H1 (cell line): ENCODE measurements at regions not wholly inside any gene's neighbourhood (a gene's known extent, or its start where the extent isn't known, plus 50 kb on each side); places are given as distances from the start of the nearest gene placed in this dataset.

ENCODE experiments used
- CTCF ChIA-PET: fragments of 300-600 bp; sonication (Branson Sonifier 250); formaldehyde crosslinking; loops from one replicate; lab custom pipeline; 2021; ENCODE audit not compliant: partially characterized antibody; lab: Charles Lee
- POLR2A ChIA-PET: fragments of 300-600 bp; sonication (Branson Sonifier 250); formaldehyde crosslinking; loops from one replicate; lab custom pipeline; 2021; ENCODE audit warnings: inconsistent platforms; ENCODE audit not compliant: partially characterized antibody; lab: Charles Lee
- DNase-seq, 2 experiments: peaks; one replicate each; pipeline versions ENCODE4 v3.0.0 to v3.0.0-alpha.2; 2010 to 2022; ENCODE audit warnings: low spot score in 2 of 2, low read depth in 1 of 2, mixed read lengths in 1 of 2
- FAIRE-seq: peaks from 2 replicates; lab custom pipeline; 2011; peaks lifted over from hg19 to GRCh38; lab: Jason Lieb, UNC
- H2AFZ ChIP-seq: 2 replicates; pipeline ENCODE4 v1.8.1; 2012; ENCODE audit warnings: low read length, inconsistent platforms
- H2AK5ac ChIP-seq: 2 replicates; pipeline ENCODE4 v1.6.1; 2013; ENCODE audit warnings: low read depth, low read length
- H2BK120ac ChIP-seq: replicated peaks from 2 replicates; pipeline ENCODE3; 2013; ENCODE audit warnings: low read depth, low read length, inconsistent platforms
- H2BK12ac ChIP-seq: 2 replicates; pipeline ENCODE4 v1.6.1; 2013; ENCODE audit warnings: low read depth, low read length
- H2BK15ac ChIP-seq: 2 replicates; pipeline ENCODE4 v1.6.1; 2013; ENCODE audit warnings: low read length
- H2BK20ac ChIP-seq: 2 replicates; pipeline ENCODE4 v1.6.1; 2013; ENCODE audit warnings: low read length
- H2BK5ac ChIP-seq: 2 replicates; pipeline ENCODE4 v1.6.1; 2013; ENCODE audit warnings: low read depth, low read length
- H3K14ac ChIP-seq: 2 replicates; pipeline ENCODE4 v1.6.1; 2013; ENCODE audit warnings: inconsistent platforms; ENCODE audit not compliant: insufficient read length
- H3K18ac ChIP-seq: 2 replicates; pipeline ENCODE4 v1.6.1; 2013; ENCODE audit warnings: low read length; ENCODE audit errors: extremely low read depth
- H3K23ac ChIP-seq: 2 replicates; pipeline ENCODE4 v1.6.1; 2013; ENCODE audit warnings: inconsistent platforms; ENCODE audit not compliant: insufficient read length
- H3K23me2 ChIP-seq: 2 replicates; pipeline ENCODE4 v1.6.1; 2013; ENCODE audit warnings: low read depth, low read length
- H3K27ac ChIP-seq: 2 replicates; pipeline ENCODE4 v1.6.1; 2011; ENCODE audit warnings: low read depth, low read length, inconsistent platforms
- H3K27me3 ChIP-seq, 4 experiments: replicated peaks in 1 of 4; 1 replicate in 1 of 4; 2 replicates in 3 of 4; pipeline versions ENCODE4 v1.6.1 to v1.8.1; 2011 to 2013; ENCODE audit warnings: low read length in 3 of 4, mild to moderate bottlenecking in 3 of 4, inconsistent platforms in 2 of 4, mixed read lengths in 2 of 4, moderate library complexity in 1 of 4; ENCODE audit not compliant: control insufficient read depth in 3 of 4, insufficient read depth in 3 of 4; ENCODE audit errors: extremely low read depth in 1 of 4
- H3K36me3 ChIP-seq, 4 experiments: 2 replicates each; pipeline versions ENCODE4 v1.6.1 to v1.8.1; 2011 to 2013; ENCODE audit warnings: mild to moderate bottlenecking in 4 of 4, low read length in 3 of 4, moderate library complexity in 2 of 4, control low read depth in 1 of 4, inconsistent platforms in 1 of 4; ENCODE audit not compliant: insufficient read depth in 4 of 4, control insufficient read depth in 2 of 4
- H3K4ac ChIP-seq: replicated peaks from 2 replicates; pipeline ENCODE3; 2013; ENCODE audit warnings: low read length, low read depth, mixed read lengths, inconsistent platforms; ENCODE audit not compliant: insufficient read length
- H3K4me1 ChIP-seq, 4 experiments: replicated peaks in 1 of 4; 1 replicate in 1 of 4; 2 replicates in 3 of 4; pipeline versions ENCODE4 v1.6.1 to v1.8.1; 2011 to 2013; ENCODE audit warnings: low read length in 3 of 4, inconsistent platforms in 2 of 4, mixed read lengths in 1 of 4; ENCODE audit not compliant: insufficient read depth in 4 of 4, control insufficient read depth in 3 of 4
- H3K4me2 ChIP-seq, 2 experiments: 2 replicates each; pipeline versions ENCODE4 v1.6.1 to v1.8.1; 2011 to 2013; ENCODE audit warnings: low read depth in 2 of 2, low read length in 2 of 2, control low read depth in 1 of 2, inconsistent platforms in 1 of 2, mild to moderate bottlenecking in 1 of 2; ENCODE audit not compliant: insufficient read depth in 1 of 2
- H3K4me3 ChIP-seq, 4 experiments: fragments of 200-600, 300-600 bp in 1 of 4; sonication (generic), shearing (Covaris generic), sonication (Bioruptor Twin) in 1 of 4; 2 replicates each; pipeline versions ENCODE4 v1.5.1 to v1.8.1; 2011 to 2016; ENCODE audit warnings: low read length in 4 of 4, low read depth in 3 of 4, control low read depth in 2 of 4, inconsistent platforms in 2 of 4, mild to moderate bottlenecking in 2 of 4, mixed read lengths in 1 of 4, moderate library complexity in 1 of 4; ENCODE audit not compliant: insufficient read depth in 2 of 4; ENCODE audit errors: extremely low read depth in 1 of 4
- H3K56ac ChIP-seq: replicated peaks from 2 replicates; pipeline ENCODE3; 2013; ENCODE audit warnings: low read depth, mild to moderate bottlenecking, mixed read lengths, low read length, inconsistent platforms; ENCODE audit not compliant: insufficient read length
- H3K79me1 ChIP-seq: 2 replicates; pipeline ENCODE4 v1.6.1; 2013; ENCODE audit warnings: low read depth, low read length, control low read depth
- H3K79me2 ChIP-seq, 2 experiments: 2 replicates each; pipeline versions ENCODE4 v1.6.1 to v1.8.1; 2012 to 2013; ENCODE audit warnings: low read length in 2 of 2, mild to moderate bottlenecking in 2 of 2, inconsistent platforms in 1 of 2; ENCODE audit not compliant: insufficient read depth in 2 of 2, control insufficient read depth in 1 of 2
- H3K9ac ChIP-seq, 4 experiments: replicated peaks in 1 of 4; 1 replicate in 1 of 4; 2 replicates in 3 of 4; pipeline versions ENCODE4 v1.6.1 to v1.8.1; 2011 to 2013; ENCODE audit warnings: low read depth in 3 of 4, low read length in 3 of 4, control low read depth in 2 of 4, mild to moderate bottlenecking in 2 of 4, moderate library complexity in 2 of 4, inconsistent platforms in 1 of 4; ENCODE audit errors: extremely low read depth in 1 of 4
- H3K9me3 ChIP-seq, 2 experiments: 2 replicates each; pipeline versions ENCODE4 v1.6.1 to v1.8.1; 2012 to 2013; ENCODE audit warnings: mild to moderate bottlenecking in 2 of 2, moderate library complexity in 2 of 2, control low read depth in 1 of 2, inconsistent platforms in 1 of 2, low read depth in 1 of 2, low read length in 1 of 2, mixed read lengths in 1 of 2; ENCODE audit not compliant: insufficient read depth in 2 of 2
- H4K20me1 ChIP-seq, 2 experiments: replicated peaks in 1 of 2; 2 replicates each; pipeline versions ENCODE3 to v1.8.1; 2011 to 2013; ENCODE audit warnings: inconsistent platforms in 2 of 2, low read length in 2 of 2, mild to moderate bottlenecking in 1 of 2; ENCODE audit not compliant: insufficient read depth in 2 of 2, control insufficient read depth in 1 of 2
- H4K5ac ChIP-seq: 2 replicates; pipeline ENCODE4 v1.6.1; 2013; ENCODE audit warnings: low read length, low read depth, mixed read lengths, inconsistent platforms; ENCODE audit not compliant: insufficient read length
- H4K8ac ChIP-seq: 2 replicates; pipeline ENCODE4 v1.8.0; 2013; ENCODE audit warnings: mild to moderate bottlenecking, moderate library complexity, low read length, inconsistent platforms; ENCODE audit not compliant: insufficient read depth; ENCODE audit errors: extremely low read depth
- H4K91ac ChIP-seq: replicated peaks from 2 replicates; pipeline ENCODE3; 2013; ENCODE audit warnings: low read length, mixed read lengths, inconsistent platforms; ENCODE audit not compliant: insufficient read length
- CBX5 ChIP-seq: fragments of 300-800, 300-1000 bp; sonication (generic); IDR thresholded peaks from 2 replicates; pipeline ENCODE4 v1.7.1; 2016; ENCODE audit warnings: antibody characterized with exemption, low read length, low read depth
- CHD1 ChIP-seq: IDR thresholded peaks from 2 replicates; pipeline ENCODE4 v1.6.1; 2012; ENCODE audit warnings: low read depth, low read length, improper control_type of control experiment
- CREB1 ChIP-seq: IDR thresholded peaks from 2 replicates; pipeline ENCODE4 v1.6.1; 2012; ENCODE audit warnings: inconsistent platforms
- E2F6 ChIP-seq: IDR thresholded peaks from 2 replicates; pipeline ENCODE4 v1.6.1; 2012; ENCODE audit warnings: inconsistent platforms
- EGR1 ChIP-seq: IDR thresholded peaks from 2 replicates; pipeline ENCODE4 v1.6.1; 2011; ENCODE audit warnings: low read depth, low read length, borderline replicate concordance
- EZH2 ChIP-seq: fragments of 200-600 bp; sonication (generic); IDR thresholded peaks from 2 replicates; pipeline ENCODE4 v1.7.1; 2012; ENCODE audit warnings: low read depth, mild to moderate bottlenecking, moderate library complexity, low read length, inconsistent platforms; ENCODE audit not compliant: severe bottlenecking
- NRF1 ChIP-seq: IDR thresholded peaks from 2 replicates; pipeline ENCODE4 v1.6.1; 2011; ENCODE audit warnings: mild to moderate bottlenecking, low read depth, low read length, improper control_type of control experiment
- POLR2AphosphoS5 ChIP-seq: IDR thresholded peaks from 2 replicates; pipeline ENCODE4 v1.6.1; 2011; ENCODE audit warnings: low read depth, low read length
- RFX5 ChIP-seq: IDR thresholded peaks from 2 replicates; pipeline ENCODE4 v1.6.1; 2011; ENCODE audit warnings: low read depth, low read length, improper control_type of control experiment, borderline replicate concordance
- RNF2 ChIP-seq: fragments of 200-900, 300-1000 bp; sonication (generic); IDR thresholded peaks from 2 replicates; pipeline ENCODE4 v1.7.1; 2016; ENCODE audit warnings: borderline replicate concordance, low read depth, mild to moderate bottlenecking, antibody characterized with exemption, low read length; ENCODE audit not compliant: poor library complexity, severe bottlenecking; ENCODE audit errors: missing control alignments
- SAP30 ChIP-seq: fragments of 300-600 bp; sonication (generic); IDR thresholded peaks from 2 replicates; pipeline ENCODE4 v1.7.1; 2012; ENCODE audit warnings: low read length, moderate library complexity, mild to moderate bottlenecking, inconsistent platforms; ENCODE audit not compliant: insufficient read depth, insufficient replicate concordance
- SP1 ChIP-seq: IDR thresholded peaks from 2 replicates; pipeline ENCODE4 v1.6.1; 2011; ENCODE audit warnings: low read depth, low read length
- SRF ChIP-seq: IDR thresholded peaks from 2 replicates; pipeline ENCODE4 v1.6.1; 2011; ENCODE audit warnings: mild to moderate bottlenecking, low read depth, low read length, moderate library complexity
- TAF7 ChIP-seq: optimal IDR thresholded peaks from 2 replicates; pipeline ENCODE3; 2011; ENCODE audit warnings: low read depth, mild to moderate bottlenecking, inconsistent platforms, low read length, moderate library complexity, borderline replicate concordance
- TEAD4 ChIP-seq: IDR thresholded peaks from 2 replicates; pipeline ENCODE4 v1.6.1; 2012; ENCODE audit warnings: low read depth, low read length, inconsistent platforms, mixed read lengths
- WGBS, 2 experiments: shearing (Covaris generic) in 1 of 2; methylation state at CpG; one replicate each; pipeline versions ENCODE4 v1.1.6 to v1.1.7; 2013 to 2015; ENCODE audit warnings: low lambda C conversion rate in 2 of 2, mixed read lengths in 2 of 2, inconsistent platforms in 1 of 2, low coverage in 1 of 2, missing lambda C conversion rate in 1 of 2; ENCODE audit not compliant: insufficient replicate concordance in 2 of 2, insufficient coverage in 1 of 2, insufficient read length in 1 of 2; ENCODE audit errors: extremely low coverage in 1 of 2, missing lambda C conversion rate in 1 of 2; 5-methylcytosine and 5-hydroxymethylcytosine counted together

- Histone ChIP-seq H3K9me3 (no peaks in the 10 kb centered on the region), H3K79me2 (peaks cover 0 to 3% of the 10 kb centered on the region in 2 experiments; a peak in 1 of 4 replicates), H3K18ac (no peak overlapping the region), H3K27me3 (no peaks in the 10 kb centered on the region), H3K4me2 (no peak overlapping the region), H3K4ac (no peak overlapping the region), H3K56ac (no peak overlapping the region), H2BK12ac (no peak overlapping the region), H3K79me1 (no peaks in the 10 kb centered on the region), H3K9ac (no peak overlapping the region), H2AK5ac (no peak overlapping the region), H2BK15ac (no peak overlapping the region), H2BK20ac (no peak overlapping the region), H4K91ac (no peak overlapping the region), H3K23ac (no peak overlapping the region), H3K14ac (no peak overlapping the region), H4K20me1 (no peaks in the 10 kb centered on the region), H3K4me3 (no peak overlapping the region), H4K8ac (no peak overlapping the region), H3K36me3 (no peaks in the 10 kb centered on the region), H3K27ac (no peak overlapping the region), H3K23me2 (no peaks in the 10 kb centered on the region; the same call in 1 of the 2 replicates), H2AFZ (no peak overlapping the region), H3K4me1 (peaks cover 0 to 4% (median 0%) of the 10 kb centered on the region in 4 experiments; a peak in 2 of 7 replicates), H4K5ac (no peak overlapping the region), H2BK5ac (no peak overlapping the region), H2BK120ac (no peak overlapping the region)
- no peak for FAIRE-seq
- ChIA-PET POLR2A (no interaction called here), CTCF (no interaction called here)
- DNase-seq: no peak
- WGBS, 2 experiments: 98% methylated on average over 4 of the region's 4 CpGs; no CpG with 5 or more reads in 1 of the 2 experiments
- no peak for TF ChIP-seq TAF7
- TF ChIP-seq E2F6: no peak
- TF ChIP-seq EGR1: no peak
- no peak for TF ChIP-seq CREB1
- TF ChIP-seq RFX5: no peak
- TF ChIP-seq CHD1: no peak
- TF ChIP-seq SRF: no peak
- no peak for TF ChIP-seq TEAD4
- TF ChIP-seq POLR2AphosphoS5: no peak
- TF ChIP-seq NRF1: no peak
- TF ChIP-seq EZH2: no peak
- TF ChIP-seq SAP30: no peak
- no peak for TF ChIP-seq RNF2
- TF ChIP-seq SP1: no peak
- TF ChIP-seq CBX5: no peak
Observed at GRCh38 chr10:57162231-57162630, 801.2 kb upstream of the ZWINT start.
